ENCODE measurements at regions not wholly inside any gene's neighbourhood (a gene's known extent, or its start where the extent isn't known, plus 50 kb on each side); places are given as distances from the start of the nearest gene placed in this dataset.

DNA sequence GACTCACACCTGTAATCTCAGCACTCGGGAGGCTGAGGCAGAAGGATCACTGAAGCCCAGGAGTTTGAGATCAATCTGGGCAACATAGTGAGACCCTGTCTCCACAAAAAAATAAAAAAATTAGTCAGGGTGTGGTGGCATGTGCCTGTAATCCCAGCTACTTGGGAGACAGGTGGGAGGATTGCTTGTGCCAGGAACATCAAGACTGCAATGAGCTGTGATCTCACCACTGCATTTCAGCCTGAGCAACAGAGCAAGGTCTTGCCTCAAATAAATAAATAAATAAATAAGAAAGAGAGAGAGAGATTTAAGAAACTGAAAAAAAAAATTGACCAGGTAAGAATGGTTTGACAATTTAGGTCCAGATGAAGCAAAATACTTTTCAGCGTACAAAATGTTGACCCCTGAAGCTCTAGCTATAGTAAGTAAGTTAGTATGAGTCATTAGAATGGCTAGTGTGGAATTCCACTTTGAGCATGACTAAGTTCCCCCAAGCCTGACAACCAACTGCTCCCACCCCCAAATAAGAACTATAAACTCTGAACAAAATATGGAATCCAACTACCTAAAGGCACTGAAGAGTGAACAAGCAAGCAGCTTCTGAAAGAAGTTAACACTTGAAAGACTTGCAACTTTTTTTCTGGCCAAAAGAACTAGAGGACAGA lies 217.8 kb upstream of the TLE4 start:
- DNase-seq (ENCODE audit: low read depth) = no peak
- no peak overlapping the region for H3K4me3 ChIP-seq (ENCODE audit: low read depth, low read length)
- TF ChIP-seq, protein P1, sequence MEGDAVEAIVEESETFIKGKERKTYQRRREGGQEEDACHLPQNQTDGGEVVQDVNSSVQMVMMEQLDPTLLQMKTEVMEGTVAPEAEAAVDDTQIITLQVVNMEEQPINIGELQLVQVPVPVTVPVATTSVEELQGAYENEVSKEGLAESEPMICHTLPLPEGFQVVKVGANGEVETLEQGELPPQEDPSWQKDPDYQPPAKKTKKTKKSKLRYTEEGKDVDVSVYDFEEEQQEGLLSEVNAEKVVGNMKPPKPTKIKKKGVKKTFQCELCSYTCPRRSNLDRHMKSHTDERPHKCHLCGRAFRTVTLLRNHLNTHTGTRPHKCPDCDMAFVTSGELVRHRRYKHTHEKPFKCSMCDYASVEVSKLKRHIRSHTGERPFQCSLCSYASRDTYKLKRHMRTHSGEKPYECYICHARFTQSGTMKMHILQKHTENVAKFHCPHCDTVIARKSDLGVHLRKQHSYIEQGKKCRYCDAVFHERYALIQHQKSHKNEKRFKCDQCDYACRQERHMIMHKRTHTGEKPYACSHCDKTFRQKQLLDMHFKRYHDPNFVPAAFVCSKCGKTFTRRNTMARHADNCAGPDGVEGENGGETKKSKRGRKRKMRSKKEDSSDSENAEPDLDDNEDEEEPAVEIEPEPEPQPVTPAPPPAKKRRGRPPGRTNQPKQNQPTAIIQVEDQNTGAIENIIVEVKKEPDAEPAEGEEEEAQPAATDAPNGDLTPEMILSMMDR (IDR thresholded peaks at IDR 0.05; ENCODE audit: insufficient read depth, low read length) = no peak

DNA sequence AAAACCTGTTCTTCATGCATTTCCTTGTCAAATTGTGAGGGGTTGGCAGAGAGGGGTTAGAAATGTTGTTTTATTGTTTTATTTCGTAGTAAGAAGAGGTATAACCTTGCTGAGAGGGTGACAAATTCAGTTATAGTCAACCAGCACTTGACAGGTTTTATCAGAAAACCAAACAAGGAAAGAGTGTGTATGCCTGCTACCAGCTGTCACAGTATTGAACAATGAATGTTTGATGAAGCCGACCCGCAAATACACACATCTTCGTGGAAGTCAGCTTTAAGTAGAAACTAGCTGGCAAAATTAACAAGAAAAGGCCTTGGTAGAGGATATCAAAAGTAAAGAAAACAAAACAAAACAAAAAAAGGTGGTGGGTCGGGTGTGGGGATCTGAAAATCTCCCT lies 214.6 kb upstream of the TLE4 start:
- no peak for DNase-seq (ENCODE audit: low read depth)
- no peak overlapping the region for H3K4me3 ChIP-seq (ENCODE audit: low read depth, low read length)
- TF ChIP-seq, protein P1 (IDR thresholded peaks at IDR 0.05; ENCODE audit: insufficient read depth, low read length) = no peak

DNA sequence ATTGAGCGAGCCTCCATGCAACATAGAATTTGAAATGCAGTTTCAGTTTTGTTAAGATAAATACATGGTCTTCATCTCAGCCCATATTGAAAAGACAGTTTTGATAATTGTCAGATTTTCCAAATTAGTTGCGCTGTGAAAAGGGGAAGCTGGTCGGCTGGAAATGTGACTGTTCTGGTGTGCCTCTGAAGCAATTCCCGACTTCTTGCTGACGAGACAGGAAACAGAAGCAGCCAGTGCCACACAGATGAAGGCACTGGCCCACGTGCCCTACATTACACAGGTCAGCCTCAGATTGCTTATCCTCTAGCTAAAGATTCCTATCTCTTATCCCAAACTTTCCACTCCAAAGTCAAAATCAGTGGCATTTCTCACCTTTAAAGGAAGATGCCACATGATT lies 214.1 kb upstream of the TLE4 start:
- DNase-seq (ENCODE audit: low read depth) = no peak
- TF ChIP-seq, protein P1 (IDR thresholded peaks at IDR 0.05; ENCODE audit: insufficient read depth, low read length) = no peak
- no peak overlapping the region for H3K4me3 ChIP-seq (ENCODE audit: low read depth, low read length)

DNA sequence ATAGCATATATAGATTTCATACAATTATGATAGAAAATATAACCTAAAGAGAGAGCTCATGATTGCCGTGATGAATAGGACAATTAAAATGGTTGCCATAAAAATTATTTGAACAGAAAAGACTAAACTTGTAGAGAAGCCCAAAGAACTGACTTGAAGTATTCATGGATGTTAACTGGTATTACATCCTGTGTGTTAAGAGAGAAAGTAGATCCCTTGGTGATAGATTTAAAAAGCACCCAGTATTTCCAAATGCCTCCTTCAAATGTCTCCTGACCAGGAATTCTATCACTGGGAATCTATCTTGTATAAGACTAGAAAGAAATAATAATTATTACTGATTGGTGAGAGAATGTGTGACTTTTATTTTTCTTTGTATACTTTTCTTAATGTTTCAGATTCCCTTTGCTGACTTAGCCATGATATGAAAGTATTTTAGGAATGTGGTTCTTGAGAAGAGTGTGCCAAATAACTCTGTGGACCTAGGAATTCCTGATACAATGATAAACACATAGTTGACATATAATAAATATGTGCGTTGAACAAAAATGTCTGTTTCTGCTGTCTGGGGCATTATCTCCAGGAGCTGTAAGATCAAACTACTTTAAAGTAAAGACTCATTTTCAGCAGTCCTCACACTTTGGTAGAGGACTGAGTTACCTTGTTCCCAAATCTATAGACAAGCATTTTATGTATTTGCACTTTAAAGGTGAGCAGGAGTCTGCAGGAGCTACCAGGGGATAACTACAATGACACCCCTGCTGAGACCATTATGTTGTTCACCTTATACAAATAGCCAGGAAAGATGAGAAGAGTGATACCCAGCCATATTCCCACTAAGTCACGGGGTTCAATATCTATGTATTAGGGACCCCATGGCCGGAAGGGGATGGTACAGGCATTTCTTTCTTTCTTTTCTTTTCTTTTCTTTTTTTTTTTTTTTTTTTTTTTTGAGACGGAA lies 211.1 kb upstream of the TLE4 start:
- peak; percentile 3 for DNase-seq (ENCODE audit: low read depth)
- no peak overlapping the region for H3K4me3 ChIP-seq (ENCODE audit: low read depth, low read length)
- TF ChIP-seq, protein P1 (IDR thresholded peaks at IDR 0.05; ENCODE audit: insufficient read depth, low read length) = no peak

DNA sequence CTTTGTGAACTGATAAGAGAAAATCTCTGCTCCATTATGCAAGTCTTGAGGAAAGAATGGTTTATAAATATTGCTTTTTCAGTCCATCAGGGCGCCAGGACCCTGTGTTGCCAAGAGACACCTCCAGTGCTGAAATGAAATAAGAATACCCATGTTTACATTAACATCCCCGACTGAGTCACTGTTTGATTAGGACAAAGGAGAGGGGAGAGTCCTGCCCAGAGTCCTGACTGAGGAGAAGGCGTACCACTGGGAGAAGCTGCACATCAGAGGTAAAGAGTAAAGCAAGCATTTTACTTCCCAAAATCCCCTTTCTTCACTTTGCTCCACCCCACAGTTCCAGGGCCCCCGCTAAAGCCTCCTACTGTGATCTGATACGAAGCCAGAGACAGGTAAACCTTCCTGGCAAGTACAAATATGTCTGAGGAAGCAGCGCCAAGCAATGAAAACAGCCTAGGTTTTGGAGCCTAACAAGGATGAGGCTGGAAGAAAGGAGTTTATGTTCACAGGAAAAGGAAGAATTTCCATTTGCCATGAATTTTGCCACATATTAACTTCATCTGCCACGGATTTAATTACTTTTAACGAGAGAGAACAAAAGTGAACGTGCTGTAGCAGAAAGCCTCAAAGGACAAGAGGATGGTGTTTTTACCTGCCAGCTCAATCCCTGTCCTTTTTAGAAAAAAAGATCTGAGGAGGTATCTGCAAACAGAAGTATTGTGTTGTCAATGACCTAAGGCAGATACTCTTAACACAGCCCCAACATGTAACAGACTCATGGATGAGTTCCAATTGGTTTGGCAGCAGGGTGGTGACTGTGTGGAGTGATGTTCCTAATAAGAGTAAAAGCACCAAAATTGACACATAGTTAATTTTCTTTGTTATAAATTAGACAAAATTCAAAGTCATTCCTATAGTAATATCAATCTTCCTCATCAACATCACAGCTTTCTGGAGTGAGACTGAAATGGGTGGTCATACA lies 209.4 kb upstream of the TLE4 start:
- H3K4me3 ChIP-seq (ENCODE audit: low read depth, low read length) = no peak overlapping the region
- TF ChIP-seq, protein P1 (IDR thresholded peaks at IDR 0.05; ENCODE audit: insufficient read depth, low read length) = no peak
- DNase-seq (ENCODE audit: low read depth) = no peak

DNA sequence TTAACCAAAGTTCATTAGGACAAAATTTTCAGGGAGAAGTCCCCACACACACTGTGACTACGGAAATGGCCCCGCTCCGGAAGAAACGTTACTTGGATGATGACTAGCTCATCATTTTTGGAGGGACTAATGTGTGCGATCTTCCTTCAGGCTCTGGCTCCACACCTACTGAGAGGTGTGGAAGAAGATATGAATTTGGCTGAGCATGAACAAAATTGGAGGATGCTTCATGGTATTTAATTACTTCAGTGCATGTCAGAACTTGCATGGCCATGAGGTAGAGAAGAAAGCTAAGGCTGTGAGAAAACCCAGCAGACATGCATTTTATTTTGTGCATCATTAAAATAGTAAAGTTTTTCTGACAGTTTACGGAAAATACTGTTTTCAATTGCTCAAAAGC lies 202.1 kb upstream of the TLE4 start:
- H3K4me3 ChIP-seq (ENCODE audit: low read depth, low read length) = no peak overlapping the region
- TF ChIP-seq, protein P1 (IDR thresholded peaks at IDR 0.05; ENCODE audit: insufficient read depth, low read length) = no peak
- no peak for DNase-seq (ENCODE audit: low read depth)

Data from fibroblast of the aortic adventitia (primary cell).